ENCODE measurements at regions not wholly inside any gene's neighbourhood (a gene's known extent, or its start where the extent isn't known, plus 50 kb on each side); places are given as distances from the start of the nearest gene placed in this dataset.
"Not testable (repeated sequence)": the region's sequence is repeated elsewhere in the genome, so short reads cannot be mapped to it uniquely, and the experiment has no call there.

DNA sequence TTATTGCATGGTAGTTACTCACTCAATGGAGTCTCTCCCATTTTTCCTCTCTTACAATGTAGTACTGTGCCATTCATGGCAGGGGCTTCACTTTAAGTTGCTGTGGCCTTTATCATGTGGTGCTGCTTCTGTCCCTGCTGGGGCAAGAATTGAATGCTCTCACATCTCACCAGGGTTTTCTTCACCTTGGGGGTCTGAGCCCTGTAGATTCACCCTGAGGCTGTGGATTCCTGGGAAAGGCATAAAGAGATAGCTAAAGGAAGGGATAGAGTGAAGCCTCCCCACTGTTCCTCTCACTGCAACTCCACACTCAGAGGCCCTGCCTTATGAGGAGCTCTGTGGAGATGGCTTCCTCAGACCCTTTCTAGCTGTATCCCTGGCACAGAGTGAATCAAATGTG lies 178.5 kb upstream of the GOT2 start:
- DNase-seq (no peak), ATAC-seq (no peak)
- intact Hi-C loops (cut with DNase I), result no loop called here

DNA sequence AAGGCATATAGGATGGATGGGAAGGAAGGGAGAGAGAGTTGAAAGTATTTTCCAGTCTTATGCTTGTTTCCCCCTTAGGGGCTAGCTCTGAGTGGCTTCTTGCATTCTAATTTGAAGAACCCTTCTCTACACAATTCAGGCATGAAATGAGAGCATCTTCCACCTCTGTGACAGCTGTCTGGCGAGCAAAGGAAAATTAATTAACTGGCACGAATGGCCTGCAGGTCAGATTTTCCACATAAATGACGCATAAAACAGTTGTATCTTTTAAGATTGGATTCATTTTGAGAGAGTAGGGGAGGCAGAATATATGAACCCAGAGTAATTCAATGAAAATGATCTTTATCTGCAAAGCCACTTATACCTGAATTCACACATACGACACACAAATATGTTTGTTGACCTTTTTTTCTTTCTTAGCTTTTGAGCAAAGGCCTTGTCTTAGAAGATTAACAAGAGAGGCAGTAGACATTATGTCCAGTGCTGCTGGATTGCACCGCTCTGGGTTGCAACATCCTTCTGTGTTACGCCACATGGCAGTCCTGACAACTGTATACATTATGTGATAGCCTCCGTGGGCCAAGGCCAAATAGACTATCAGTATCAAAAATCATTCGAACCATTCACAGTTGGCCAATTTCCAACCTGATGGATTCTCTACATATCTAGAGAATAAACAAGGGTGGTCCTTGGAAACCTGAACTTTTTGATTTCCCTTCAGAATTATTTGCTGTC lies 173.0 kb upstream of the GOT2 start:
- ATAC-seq, result no peak
- no peak for DNase-seq
- intact Hi-C loops (cut with DNase I), result no loop called here

DNA sequence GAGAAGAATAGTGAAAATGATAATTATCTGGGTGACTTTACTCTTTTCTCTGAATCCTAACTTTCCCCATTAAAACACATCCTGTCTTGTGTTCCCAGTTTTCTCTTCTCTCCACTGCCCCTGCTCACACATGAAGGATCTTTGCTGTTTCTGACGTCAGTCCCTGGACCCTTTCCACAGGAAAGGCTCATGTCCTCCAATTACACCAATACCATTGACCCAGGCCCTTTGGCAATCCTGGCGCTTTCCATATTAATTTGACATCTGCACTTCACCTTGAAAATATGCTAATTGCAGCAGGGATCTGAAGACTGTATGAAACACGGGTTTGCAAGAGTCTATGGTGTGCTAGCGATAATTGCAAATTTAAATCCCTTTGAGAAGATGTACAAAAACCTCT lies 170.2 kb upstream of the GOT2 start:
- DNase-seq, result no peak
- intact Hi-C loops (cut with DNase I), result no loop called here
- no peak for ATAC-seq

DNA sequence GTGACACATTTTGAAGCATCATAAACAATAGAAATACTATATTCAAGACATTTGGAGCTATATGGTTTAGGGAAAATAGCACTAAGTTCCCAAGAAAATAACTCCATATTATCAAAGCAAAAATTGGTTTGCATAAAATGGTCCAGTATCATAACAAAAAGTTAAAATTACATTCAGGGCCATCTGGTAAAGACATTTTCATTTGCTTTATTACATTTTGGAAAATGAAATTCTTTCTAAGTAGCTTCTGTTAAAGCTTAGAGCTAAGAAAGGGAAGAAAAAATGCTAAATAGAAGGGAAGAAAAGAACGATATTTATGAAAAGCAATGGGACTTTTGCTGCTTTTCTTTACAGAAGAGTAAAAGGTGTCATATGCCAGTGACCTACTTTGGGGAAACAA lies 155.4 kb upstream of the GOT2 start:
- no peak for ATAC-seq
- intact Hi-C loops (cut with DNase I), result no loop called here
- no peak for DNase-seq

DNA sequence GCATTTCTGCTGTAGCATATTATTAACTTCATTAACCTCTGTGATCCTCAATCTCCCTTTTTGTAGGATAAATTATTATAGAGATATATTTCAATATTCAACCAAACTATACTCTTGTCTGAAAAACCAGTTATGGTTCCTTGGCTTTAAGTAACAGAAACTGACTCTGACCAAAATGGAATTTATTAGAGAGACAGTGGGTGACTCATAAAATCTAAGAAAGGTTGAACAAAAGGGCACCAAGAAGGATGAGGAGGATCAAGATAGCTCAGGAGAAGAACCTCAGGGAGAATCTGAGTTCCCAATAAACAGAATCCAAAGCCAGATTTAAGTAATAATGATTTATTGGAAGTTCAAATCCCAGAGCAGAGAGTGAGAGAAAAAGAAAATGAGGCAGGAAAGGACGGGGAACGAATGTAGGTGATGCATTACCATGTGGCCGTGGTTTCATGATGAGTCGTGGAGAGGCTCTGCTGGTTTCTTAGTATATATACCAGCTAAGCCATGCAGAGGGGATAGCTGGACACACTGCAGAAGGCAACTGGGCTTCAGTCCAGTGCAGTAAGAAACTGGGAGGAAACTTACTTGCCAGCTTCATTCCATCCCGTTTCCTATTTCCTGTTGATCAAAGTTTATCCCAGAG lies 151.5 kb upstream of the GOT2 start:
- intact Hi-C loops (cut with DNase I), result no loop called here
- DNase-seq (no peak), ATAC-seq (no peak)

DNA sequence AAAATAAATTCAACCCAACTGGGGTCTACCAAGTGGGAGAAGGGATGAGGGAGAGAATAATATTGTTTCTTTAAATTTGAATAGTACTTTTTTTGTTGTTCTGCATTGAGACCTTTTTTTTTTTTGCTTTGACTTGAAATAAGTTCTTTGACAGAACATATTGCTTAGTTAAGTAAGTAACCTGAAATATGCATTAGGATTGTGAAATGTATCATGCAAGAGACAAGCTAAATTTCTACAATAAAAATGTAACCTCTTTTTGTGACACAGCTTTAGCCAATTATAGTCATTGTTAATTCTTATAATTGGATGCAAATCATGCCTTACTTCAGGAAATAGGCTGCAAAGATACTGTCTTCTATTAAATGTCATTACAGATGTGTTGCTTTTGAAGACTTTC lies 150.0 kb upstream of the GOT2 start:
- DNase-seq, result no peak
- intact Hi-C loops (cut with DNase I), result no loop called here
- ATAC-seq, result no peak

DNA sequence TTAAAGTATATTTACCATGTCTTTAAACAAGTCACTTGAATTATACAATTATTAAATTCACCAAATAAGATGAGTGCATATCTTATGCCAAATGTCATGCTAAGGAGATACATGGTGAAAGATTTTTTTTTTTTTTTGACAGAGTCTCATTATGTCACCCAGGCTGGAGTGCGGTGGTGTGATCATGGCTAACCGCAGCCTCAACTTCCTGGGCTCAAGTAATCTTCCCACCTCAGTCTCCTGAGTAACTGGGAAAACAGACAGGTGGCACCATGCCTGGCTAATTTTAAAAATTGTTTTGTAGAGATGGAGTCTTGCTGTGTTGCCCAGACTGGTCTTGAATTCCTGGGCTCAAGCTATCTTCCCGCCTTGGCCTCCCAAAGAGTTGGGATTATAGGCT lies 149.0 kb upstream of the GOT2 start:
- DNase-seq (no peak), ATAC-seq (no peak)
- intact Hi-C loops (cut with DNase I), result no loop called here

DNA sequence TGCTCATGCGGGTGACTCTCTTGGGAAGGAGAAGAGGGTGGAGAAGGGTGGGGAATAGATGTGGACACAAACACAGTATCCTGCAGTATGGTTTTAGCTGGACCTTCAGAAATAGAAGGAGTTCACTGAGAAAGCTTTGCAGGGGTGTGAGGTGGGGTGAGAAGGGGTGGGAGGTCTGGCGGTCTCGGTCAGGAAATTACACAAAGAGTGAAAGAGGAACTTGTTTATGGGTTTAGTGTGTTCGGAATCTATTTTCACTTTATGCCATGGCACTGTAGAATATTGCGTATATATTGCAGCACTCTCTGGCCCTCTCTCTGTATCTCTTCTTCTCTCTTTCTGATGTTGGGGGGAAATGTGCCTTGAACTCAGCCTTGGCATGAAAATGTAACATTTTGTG lies 148.2 kb upstream of the GOT2 start:
- ATAC-seq, result peak in 1 of 2 donors; percentile 41
- intact Hi-C loops (cut with DNase I), result no loop called here

DNA sequence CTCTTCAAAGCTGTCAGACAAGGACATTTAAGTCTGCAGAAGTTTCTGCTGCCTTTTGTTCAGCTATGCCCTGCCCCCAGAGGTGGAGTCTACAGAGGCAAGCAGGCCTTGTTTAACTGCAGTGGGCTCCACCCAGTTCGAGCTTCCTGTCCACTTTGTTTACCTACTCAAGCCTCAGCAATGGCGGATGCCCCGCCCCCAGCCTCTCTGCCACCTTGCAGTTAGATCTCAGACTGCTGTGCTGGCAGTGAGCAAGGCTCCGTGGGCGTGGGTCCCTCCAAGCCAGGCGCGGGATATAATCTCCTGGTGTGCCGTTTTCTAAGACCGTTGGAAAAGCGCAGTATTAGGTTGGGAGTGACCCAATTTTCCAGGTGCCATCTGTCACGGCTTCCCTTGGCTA lies 144.5 kb upstream of the GOT2 start:
- ATAC-seq; intact Hi-C loops (cut with DNase I); DNase-seq: not testable (repeated sequence)

More for the DNA sequence above, 148.2 kb upstream of the GOT2 start:
- no peak for DNase-seq

DNA sequence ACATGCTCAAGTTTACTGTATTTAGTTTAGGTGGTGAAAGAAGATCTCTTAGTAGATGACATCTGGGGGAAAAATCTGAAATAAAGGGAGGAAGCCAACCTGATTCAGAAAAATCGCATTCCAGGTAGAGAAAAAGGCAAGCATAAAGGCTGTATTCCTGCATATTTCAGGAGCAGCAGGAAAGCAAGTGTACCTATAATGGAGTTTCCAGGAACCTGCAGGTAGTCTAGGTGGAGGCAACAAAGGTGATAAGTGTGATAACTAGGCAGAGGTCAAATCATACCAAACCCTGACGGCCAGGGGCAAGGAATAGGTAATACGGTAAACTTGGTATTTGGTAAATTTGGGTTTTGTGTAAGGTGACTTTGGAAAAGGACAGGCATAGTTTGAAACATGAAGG lies 132.8 kb upstream of the GOT2 start:
- intact Hi-C loops (cut with DNase I), result no loop called here
- DNase-seq (no peak), ATAC-seq (no peak)

DNA sequence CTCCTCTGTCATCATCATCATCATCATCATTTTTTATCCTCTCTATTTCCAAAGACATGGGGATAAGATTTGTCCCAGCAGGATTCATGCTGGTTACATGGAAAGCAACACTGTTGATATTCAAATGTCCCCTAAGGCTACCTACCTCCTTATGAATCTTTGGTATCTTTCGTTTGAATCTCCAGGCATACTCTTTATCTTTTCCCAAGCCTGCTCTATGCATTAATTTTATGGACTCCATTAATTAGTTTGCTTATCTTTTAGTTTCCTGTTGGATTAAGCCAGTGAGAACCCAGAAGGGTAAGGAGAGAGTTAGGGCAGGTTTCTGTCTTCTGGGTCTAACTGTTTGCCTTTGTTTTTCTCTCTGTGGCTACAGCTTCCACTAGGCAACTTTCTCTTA lies 129.6 kb upstream of the GOT2 start:
- ATAC-seq (no peak), DNase-seq (no peak)
- intact Hi-C loops (cut with DNase I), result no loop called here

DNA sequence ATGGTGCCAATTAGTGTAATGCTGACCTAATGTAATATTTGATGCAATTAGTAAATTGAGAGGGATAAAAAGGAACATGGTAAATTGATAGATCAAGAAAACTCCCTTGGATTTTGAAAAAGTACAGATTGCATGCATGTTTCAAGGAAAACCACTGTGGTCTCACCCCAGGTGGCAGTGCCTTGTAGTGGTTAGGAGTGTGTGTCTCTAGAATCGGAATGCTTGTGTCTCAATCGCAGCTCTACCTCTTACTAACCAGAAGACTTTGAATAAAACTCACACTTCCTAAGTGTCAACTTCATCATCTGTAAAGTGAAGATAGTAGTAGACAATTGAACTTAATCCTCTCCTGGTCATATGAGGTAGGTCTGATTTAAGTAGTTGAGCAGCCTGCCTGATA lies 128.9 kb upstream of the GOT2 start:
- no peak for DNase-seq
- no peak for ATAC-seq
- intact Hi-C loops (cut with DNase I), result no loop called here

DNA sequence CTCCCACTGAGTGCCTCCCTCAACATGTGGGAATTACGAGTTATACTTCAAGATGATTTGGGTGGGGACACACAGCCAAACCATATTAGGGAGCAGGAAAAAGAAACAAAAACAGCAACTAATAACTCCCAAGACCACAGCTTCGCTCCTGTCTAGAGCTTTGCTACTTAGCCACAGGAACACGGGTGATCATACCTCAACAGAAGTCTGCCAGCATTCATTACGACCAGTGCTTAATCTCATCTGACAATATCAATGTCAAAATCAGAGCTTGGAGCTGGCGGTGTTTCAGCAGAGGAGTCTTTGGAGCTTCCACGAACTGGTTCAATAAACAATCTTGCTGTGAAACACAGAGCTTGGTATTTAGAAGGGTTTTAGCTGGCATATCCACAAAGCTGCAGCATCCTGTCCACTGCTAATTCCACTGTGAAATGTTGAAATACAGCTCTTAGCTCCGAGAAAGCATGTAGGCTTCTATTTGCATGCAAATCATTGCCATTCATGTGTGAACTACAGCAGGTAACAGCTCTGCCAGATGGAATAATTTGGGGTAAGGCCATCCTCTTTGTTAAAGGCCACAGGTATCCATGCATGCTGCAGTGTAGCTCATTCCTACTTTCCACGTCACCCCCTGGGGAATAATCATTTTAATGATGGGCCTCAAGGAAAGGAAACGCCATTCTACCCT lies 128.4 kb upstream of the GOT2 start:
- no peak for DNase-seq
- no peak for ATAC-seq
- intact Hi-C loops (cut with DNase I), result no loop called here

DNA sequence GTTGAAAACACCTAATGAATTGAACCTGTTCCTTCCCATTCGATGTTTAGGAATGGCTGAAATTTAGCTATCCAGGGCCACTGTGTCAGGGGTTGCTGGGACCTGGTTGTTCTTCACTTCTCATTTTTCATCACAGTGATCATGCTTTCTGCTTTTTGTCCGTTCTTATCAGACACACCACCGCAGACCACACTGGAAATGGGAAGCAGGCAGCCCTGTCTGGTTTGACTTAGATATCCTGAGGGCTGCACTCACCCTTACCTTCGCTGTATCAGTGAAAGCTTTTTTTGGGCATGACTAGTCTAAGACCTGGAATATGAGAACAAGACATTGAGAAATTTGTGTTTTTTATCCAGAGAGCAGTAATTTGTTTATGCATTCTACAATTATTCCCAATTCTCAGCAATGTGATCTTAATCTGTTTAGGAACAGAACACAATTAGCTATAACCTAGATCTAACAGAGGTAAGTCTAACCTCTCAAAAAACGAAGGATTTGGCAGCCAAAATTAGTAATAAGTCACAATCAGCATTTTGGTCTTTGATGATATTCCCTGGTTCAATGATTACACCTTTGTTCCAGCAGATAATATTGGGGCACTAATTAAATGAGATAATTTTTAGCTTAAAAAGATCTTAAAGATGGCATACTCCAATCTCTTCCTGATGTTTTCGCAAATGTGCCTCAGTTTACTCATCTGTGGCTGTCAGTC lies 126.0 kb upstream of the GOT2 start:
- intact Hi-C loops (cut with DNase I), result no loop called here
- no peak for ATAC-seq

DNA sequence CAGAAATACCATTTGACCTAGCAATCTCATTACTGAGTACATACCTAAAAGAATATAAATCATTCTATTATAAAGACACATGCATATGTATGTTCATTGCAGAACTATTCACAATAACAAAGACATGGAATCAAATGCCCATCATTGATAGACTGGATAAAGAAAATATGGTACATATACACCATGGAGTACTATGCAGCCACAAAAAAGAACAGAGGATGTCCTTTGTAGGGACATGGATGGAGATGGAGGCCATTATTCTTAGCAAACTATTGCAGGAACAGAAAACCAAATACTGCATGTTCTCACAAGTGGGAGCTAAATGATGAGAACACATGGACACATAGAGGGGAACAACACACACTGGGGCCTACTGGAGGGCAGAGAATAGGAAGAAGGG lies 124.5 kb upstream of the GOT2 start:
- intact Hi-C loops (cut with DNase I); ATAC-seq; DNase-seq: not testable (repeated sequence)

More for the DNA sequence above, 126.0 kb upstream of the GOT2 start:
- no peak for DNase-seq

DNA sequence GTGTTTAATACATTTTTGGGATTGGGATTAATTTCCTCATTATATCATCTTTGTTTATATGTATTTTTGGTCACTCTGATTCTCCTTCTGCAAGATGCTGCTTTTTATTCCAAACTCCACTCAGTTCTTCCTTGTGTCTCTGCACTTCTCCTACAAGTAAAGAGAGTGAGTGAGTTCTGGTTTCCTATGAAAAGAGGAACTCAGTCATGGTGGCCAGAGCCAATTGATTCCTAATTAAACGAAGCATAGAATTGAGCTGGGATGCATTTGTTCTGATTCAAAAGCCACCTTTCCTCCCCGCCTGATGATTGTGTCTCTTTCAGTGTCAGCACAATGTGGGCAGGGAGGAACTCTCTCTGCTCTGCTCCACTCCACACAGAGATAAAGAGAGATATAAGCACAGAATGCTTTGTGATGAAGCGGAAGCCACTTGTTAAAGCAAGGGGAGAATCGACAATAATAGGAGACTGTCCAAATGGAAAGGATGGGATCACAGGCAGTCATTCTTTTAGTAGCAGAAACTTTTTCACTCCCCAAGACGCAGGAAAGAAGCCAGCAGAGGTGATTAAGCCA lies 121.3 kb upstream of the GOT2 start:
- intact Hi-C loops (cut with DNase I), result no loop called here
- ATAC-seq, result peak in 1 of 2 donors; percentile 26
- DNase-seq, result no peak

DNA sequence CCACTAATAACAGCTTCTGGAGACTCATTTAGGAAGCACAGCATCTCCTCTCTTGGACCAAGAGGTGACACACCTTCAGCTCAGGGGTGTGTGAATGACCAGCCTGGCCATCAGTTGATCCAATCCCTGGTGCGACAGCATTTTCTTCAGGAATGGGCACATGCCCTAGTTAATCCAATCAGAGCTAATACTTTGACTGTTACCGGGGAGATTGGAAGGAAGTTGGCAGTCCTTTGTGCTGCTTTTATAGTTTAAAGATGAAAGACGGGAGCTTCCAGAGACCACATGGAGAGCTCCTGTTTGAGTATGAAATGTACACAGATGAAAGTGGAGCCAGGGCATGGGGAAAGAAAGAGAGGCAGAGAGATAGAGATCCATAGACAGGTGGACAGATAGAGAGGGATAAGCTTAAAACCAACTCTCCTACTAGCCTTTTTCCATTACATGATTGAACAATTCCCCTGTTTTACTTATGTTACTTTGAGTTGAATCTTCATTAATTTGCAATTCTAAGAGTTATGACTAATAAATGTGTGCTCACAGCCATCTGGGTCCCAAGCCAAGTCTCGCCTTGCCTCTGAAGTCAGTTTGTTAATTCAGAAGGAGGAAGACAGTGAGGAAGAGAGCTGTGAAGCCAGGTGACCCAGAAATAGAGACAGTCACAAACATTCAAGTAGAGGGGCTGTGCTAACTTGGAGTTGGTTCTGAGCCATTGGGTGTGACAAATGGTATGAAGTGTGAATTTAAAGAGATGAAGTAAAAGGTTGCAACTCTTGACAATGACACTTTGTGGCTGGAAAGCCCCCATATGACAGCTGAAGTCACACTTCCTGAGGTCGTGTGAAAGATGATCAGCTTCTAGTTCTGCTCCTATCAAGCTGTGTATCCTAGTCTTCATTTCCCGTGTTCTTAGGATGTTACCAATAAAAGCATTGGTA lies 120.0 kb upstream of the GOT2 start:
- ATAC-seq, result no peak
- intact Hi-C loops (cut with DNase I), result no loop called here
- DNase-seq, result no peak

DNA sequence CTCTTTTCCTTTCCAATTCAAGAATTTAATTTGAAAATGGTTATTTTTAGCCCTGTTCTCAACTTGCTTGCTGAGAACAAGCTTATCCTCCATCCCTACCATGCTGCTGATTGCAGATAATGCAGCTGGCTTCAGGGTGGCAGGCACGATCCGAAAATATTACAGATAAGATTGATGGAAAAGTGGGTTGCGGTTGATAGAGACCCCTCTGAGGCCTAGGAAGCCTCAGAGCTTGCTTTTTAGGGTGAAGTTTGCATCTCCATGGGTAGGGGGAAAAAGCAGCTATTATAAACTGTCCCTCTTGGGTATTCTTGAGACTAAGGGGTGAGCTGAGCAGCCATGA lies 116.5 kb upstream of the GOT2 start:
- ATAC-seq (no peak), DNase-seq (no peak)
- intact Hi-C loops (cut with DNase I), result no loop called here

Measured in left cardiac atrium (tissue), 4 donors.